Gastroesophageal sphincter (tissue), 4 donors: ENCODE measurements at regions not wholly inside any gene's neighbourhood (a gene's known extent, or its start where the extent isn't known, plus 50 kb on each side); places are given as distances from the start of the nearest gene placed in this dataset.

Experiments used
- ATAC-seq: fragments of 150-250 bp; one replicate; pipeline ENCODE4 v1.9.1; 2016; ENCODE audit warnings: mild to moderate bottlenecking, moderate library complexity
- H3K27ac ChIP-seq, 4 donors: fragments of 200-600 bp; sonication (generic) in 3 of 4; 1 replicate in 3 of 4; 2 replicates in 1 of 4; pipeline ENCODE4 v1.5.1; 2016 to 2019
- H3K27me3 ChIP-seq: fragments of 200-600 bp; sonication (generic); one replicate; pipeline ENCODE4 v1.5.1; 2019
- H3K36me3 ChIP-seq, 2 donors: fragments of 200-600 bp; sonication (generic); one replicate each; pipeline ENCODE4 v1.5.1; 2019; ENCODE audit warnings: control low read depth in 1 of 2
- H3K4me1 ChIP-seq, 3 donors: fragments of 200-600 bp; sonication (generic); 1 replicate in 2 of 3; 2 replicates in 1 of 3; pipeline ENCODE4 v1.5.1; 2016 to 2019; ENCODE audit warnings: control low read depth in 2 of 3
- H3K4me3 ChIP-seq, 2 donors: fragments of 200-600 bp; sonication (generic); one replicate each; pipeline ENCODE4 v1.5.1; 2019; ENCODE audit warnings: mild to moderate bottlenecking in 1 of 2, moderate library complexity in 1 of 2
- H3K9me3 ChIP-seq, 3 donors: fragments of 200-600 bp; sonication (generic); one replicate each; pipeline ENCODE4 v1.5.1; 2017 to 2019; ENCODE audit warnings: control low read depth in 2 of 3
- EP300 ChIP-seq: sonication (generic); formaldehyde crosslinking; IDR thresholded peaks from one replicate; pipeline ENCODE4 v1.6.1; 2017; ENCODE audit warnings: antibody characterized with exemption, mild to moderate bottlenecking
- POLR2A ChIP-seq, 2 donors: fragments of 450-650 bp; IDR thresholded peaks; one replicate each; pipeline ENCODE4 v1.6.1; 2017; ENCODE audit warnings: antibody characterized with exemption in 2 of 2, mild to moderate bottlenecking in 2 of 2, moderate library complexity in 1 of 2
- POLR2AphosphoS5 ChIP-seq: sonication (generic); formaldehyde crosslinking; IDR thresholded peaks from one replicate; pipeline ENCODE4 v1.6.1; 2017; ENCODE audit warnings: antibody characterized with exemption
- WGBS, 2 donors: methylation state at CpG; one replicate each; pipeline ENCODE4 v1.1.5; 2018; ENCODE audit warnings: low coverage in 1 of 2; 5-methylcytosine and 5-hydroxymethylcytosine counted together
- TF ChIP-seq, protein P1 (sequence below), 4 experiments: fragments of 200-600 bp in 2 of 4; fragments of 450-650 bp in 2 of 4; sonication (generic) in 1 of 4; IDR thresholded peaks; one replicate each; pipeline ENCODE4 v1.5.1; 2017 to 2019; ENCODE audit warnings: antibody characterized with exemption in 4 of 4, mild to moderate bottlenecking in 2 of 4, moderate library complexity in 2 of 4

DNA sequence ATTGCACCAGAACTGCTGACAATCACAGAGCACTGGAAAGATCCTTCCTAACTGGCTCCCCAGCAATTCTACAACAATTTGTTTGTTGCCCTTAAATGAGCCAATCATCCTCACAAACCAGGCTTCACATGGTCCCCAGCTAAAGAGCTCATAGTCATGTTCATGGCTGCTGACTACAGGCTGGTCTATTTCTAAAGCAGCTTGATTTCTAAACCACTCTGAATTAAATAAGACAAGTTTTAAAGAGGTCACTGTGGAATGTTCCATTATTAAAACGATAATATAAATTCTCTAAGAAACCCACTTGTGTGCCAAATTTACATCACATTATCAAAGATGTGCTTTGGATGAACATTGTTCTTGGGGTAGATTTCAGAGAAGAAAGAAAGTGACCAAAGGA, 110.7 kb downstream of the COPS8 start:
- H3K9me3 ChIP-seq, result no peaks in the 10 kb centered on the region
- no peak for ATAC-seq
- peaks cover 0 to 52% (median 13%) of the 10 kb centered on the region in 3 donors for H3K4me1 ChIP-seq
- TF ChIP-seq POLR2A (IDR thresholded peaks at IDR 0.05), result no peak
- TF ChIP-seq EP300, result no peak
- no peak for TF ChIP-seq POLR2AphosphoS5
- TF ChIP-seq, protein P1, sequence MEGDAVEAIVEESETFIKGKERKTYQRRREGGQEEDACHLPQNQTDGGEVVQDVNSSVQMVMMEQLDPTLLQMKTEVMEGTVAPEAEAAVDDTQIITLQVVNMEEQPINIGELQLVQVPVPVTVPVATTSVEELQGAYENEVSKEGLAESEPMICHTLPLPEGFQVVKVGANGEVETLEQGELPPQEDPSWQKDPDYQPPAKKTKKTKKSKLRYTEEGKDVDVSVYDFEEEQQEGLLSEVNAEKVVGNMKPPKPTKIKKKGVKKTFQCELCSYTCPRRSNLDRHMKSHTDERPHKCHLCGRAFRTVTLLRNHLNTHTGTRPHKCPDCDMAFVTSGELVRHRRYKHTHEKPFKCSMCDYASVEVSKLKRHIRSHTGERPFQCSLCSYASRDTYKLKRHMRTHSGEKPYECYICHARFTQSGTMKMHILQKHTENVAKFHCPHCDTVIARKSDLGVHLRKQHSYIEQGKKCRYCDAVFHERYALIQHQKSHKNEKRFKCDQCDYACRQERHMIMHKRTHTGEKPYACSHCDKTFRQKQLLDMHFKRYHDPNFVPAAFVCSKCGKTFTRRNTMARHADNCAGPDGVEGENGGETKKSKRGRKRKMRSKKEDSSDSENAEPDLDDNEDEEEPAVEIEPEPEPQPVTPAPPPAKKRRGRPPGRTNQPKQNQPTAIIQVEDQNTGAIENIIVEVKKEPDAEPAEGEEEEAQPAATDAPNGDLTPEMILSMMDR (IDR thresholded peaks at IDR 0.05), result no peak
- H3K36me3 ChIP-seq, result no peaks in the 10 kb centered on the region
- H3K27me3 ChIP-seq, result no peaks in the 10 kb centered on the region
- 22 to 28% methylated on average over 1 of the region's 1 CpG for WGBS, 2 donors
- peak overlapping the region in 3 of 4 donors; percentile 38 to 64 (median 45) for H3K27ac ChIP-seq
- H3K4me3 ChIP-seq, result no peak overlapping the region

DNA sequence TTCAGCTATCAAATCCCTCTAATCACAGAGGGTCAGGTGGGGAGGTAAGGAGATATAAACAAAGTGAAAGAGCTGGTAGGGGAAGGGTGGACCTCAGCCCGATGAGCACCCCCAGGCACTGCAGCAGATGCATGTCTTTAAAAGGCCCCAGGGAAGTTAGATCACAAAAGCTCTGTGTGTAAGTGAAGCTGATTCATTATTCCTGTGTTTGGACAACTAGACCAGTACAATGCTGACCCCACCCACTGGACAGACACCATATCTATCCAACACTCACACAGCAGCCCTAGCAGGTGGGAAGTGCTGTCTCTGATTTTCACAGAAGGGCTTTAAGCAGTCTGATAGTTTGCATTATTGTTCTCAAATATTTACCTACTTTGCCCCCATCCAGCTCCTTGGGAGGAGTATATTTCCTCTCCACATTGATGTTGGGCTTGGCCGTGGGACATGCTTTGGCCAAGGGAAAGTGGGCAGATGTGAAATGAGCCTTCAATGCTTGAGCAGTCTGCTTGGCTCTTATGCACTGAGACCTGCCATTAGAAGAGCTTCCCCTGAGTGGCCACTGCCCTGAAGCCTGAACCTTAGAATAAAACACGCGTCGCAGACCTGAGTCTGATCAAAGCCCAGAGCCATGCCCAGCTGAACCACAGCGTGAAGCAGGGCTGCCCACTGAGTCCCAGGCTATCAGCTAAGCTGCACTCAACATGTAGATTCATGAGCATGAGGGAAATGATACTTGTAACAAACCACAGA, 111.4 kb downstream of the COPS8 start:
- WGBS, 2 donors, result 19 to 58% methylated on average over 1 to 2 of the region's 6 CpGs
- TF ChIP-seq POLR2AphosphoS5 (no peak), POLR2A (IDR thresholded peaks at IDR 0.05) (no peak), EP300 (no peak)
- TF ChIP-seq, protein P1 (IDR thresholded peaks at IDR 0.05), result no peak
- H3K27me3 ChIP-seq, result no peaks in the 10 kb centered on the region
- no peaks in the 10 kb centered on the region for H3K9me3 ChIP-seq
- ATAC-seq, result peak; percentile 37
- no peak overlapping the region for H3K4me3 ChIP-seq
- H3K36me3 ChIP-seq, result no peaks in the 10 kb centered on the region
- H3K27ac ChIP-seq, result peak overlapping the region in 3 of 4 donors; percentile 38 to 64 (median 41)
- H3K4me1 ChIP-seq, result peaks cover 0 to 47% (median 13%) of the 10 kb centered on the region in 3 donors

DNA sequence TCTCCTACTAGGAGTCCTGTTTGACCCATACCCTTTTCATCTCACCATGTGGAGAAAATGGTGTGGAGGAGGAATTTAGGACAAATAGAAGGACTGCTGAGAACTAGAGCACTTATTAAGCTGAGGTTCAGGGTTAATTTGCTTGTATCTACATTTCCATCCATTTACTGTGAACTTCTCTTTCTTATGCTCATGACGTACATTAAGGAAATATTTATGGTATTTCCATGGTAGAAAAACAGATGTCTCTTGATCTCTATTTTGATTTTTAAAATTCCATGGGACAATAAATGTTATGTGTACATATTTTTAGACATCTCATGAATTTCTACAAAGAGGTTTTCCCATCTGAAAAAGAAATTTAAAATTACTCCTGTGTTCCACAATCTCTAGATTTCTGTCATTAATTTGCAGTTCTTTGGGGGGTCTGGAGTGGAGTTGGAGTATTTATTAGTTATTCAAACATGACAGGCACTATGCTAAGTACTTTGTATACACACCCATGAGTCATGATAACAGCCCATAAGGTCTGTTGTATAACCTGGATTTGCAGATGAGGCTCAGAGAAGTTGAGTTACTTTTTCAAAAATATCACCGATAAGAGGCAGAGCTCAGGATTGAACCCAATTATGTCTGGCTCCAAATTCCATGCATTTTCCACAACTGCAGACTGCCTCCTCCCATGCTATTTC, 112.6 kb downstream of the COPS8 start:
- Histone ChIP-seq H3K4me1 (peaks cover 0 to 46% (median 13%) of the 10 kb centered on the region in 3 donors), H3K36me3 (no peaks in the 10 kb centered on the region), H3K9me3 (no peaks in the 10 kb centered on the region), H3K27me3 (no peaks in the 10 kb centered on the region), H3K4me3 (no peak overlapping the region), H3K27ac (peak overlapping the region in 2 of 4 donors; percentile 5 to 24)
- 32 to 35% methylated on average over 2 of the region's 2 CpGs for WGBS, 2 donors
- ATAC-seq, result no peak
- no peak for TF ChIP-seq POLR2A (IDR thresholded peaks at IDR 0.05)
- TF ChIP-seq EP300, result no peak
- TF ChIP-seq, protein P1 (IDR thresholded peaks at IDR 0.05), result no peak
- no peak for TF ChIP-seq POLR2AphosphoS5

DNA sequence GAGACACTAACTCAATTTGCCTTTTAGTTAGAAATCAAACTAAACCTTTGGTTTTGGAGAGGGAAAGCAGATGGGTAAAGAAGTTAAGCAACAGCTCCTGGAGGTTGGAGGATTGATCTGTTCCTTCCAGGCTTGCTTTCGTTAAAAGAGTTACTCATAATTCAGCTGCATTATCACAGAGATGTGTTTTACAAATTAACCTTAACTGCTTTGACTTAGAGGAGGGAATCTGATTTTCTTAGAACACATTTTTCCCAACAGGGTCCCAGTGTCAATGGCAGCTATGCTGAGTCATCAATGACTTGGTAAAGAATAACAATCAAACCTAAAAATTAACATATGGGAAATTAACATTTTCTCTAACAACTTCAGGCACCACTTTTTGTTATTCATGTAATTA, 113.4 kb downstream of the COPS8 start:
- peaks cover 0 to 46% (median 13%) of the 10 kb centered on the region in 3 donors for H3K4me1 ChIP-seq
- no peaks in the 10 kb centered on the region for H3K36me3 ChIP-seq
- no peaks in the 10 kb centered on the region for H3K9me3 ChIP-seq
- ATAC-seq, result no peak
- H3K27ac ChIP-seq, result peak overlapping the region in 2 of 4 donors; percentile 5 to 24
- 21 to 40% methylated on average over 1 of the region's 1 CpG for WGBS, 2 donors
- H3K4me3 ChIP-seq, result no peak overlapping the region
- TF ChIP-seq POLR2AphosphoS5 (no peak), EP300 (no peak), POLR2A (IDR thresholded peaks at IDR 0.05) (no peak)
- TF ChIP-seq, protein P1 (IDR thresholded peaks at IDR 0.05), result no peak
- H3K27me3 ChIP-seq, result no peaks in the 10 kb centered on the region
